Astrocyte of the spinal cord (primary cell): ENCODE measurements at regions not wholly inside any gene's neighbourhood (a gene's known extent, or its start where the extent isn't known, plus 50 kb on each side); places are given as distances from the start of the nearest gene placed in this dataset.

Source experiments
- DNase-seq: peaks from one replicate; pipeline ENCODE4 v3.0.0; 2011; ENCODE audit warnings: low read depth, low spot score
- H3K4me3 ChIP-seq: 2 replicates; pipeline ENCODE4 v1.5.1; 2011; ENCODE audit warnings: low read depth, mild to moderate bottlenecking, low read length, moderate library complexity
- in situ Hi-C: cut with HindIII; loops from 2 replicates; pipeline ENCODE4 v1.10.0; 2017; ENCODE audit warnings: low sequenced_read_pairs
- TF ChIP-seq, protein P1 (sequence below): IDR thresholded peaks from 2 replicates; pipeline ENCODE4 v1.5.1; 2012; ENCODE audit warnings: low read depth, mild to moderate bottlenecking, low read length, inconsistent platforms

- no peak overlapping the region for H3K4me3 ChIP-seq
- TF ChIP-seq, protein P1, sequence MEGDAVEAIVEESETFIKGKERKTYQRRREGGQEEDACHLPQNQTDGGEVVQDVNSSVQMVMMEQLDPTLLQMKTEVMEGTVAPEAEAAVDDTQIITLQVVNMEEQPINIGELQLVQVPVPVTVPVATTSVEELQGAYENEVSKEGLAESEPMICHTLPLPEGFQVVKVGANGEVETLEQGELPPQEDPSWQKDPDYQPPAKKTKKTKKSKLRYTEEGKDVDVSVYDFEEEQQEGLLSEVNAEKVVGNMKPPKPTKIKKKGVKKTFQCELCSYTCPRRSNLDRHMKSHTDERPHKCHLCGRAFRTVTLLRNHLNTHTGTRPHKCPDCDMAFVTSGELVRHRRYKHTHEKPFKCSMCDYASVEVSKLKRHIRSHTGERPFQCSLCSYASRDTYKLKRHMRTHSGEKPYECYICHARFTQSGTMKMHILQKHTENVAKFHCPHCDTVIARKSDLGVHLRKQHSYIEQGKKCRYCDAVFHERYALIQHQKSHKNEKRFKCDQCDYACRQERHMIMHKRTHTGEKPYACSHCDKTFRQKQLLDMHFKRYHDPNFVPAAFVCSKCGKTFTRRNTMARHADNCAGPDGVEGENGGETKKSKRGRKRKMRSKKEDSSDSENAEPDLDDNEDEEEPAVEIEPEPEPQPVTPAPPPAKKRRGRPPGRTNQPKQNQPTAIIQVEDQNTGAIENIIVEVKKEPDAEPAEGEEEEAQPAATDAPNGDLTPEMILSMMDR, result no peak
- no peak for DNase-seq
- in situ Hi-C loops, result no loop called here
Observed at GRCh38 chr3:84742915-84743425, 215.8 kb upstream of the CADM2 start.

- no peak overlapping the region for H3K4me3 ChIP-seq
- in situ Hi-C loops, result no loop called here
- DNase-seq, result no peak
- TF ChIP-seq, protein P1, result no peak
Observed at GRCh38 chr3:84744130-84744529, 214.7 kb upstream of the CADM2 start.

DNA sequence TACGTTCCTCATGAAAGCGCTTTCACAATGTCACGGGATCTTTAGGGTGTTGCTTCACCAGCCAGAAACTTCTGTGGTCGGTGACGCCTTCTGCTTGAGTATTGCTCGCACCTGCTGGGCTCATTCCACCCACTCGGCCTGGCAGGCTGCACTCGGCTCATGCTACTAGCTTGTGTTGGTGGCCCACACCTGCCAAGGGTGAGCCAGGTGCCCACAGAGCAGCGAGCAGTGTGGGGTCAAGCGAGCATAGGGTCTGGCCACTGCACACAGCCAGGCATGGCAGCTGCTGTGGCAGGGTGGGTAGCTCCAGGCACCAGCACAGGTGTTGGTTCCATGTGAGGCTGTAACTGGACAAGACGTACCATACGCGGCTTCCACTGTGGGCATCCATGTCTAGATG lies 202.9 kb upstream of the CADM2 start:
- no peak for DNase-seq
- TF ChIP-seq, protein P1, result no peak

GRCh38 chr3:84759361-84759760 lies 199.4 kb upstream of the CADM2 start:
- H3K4me3 ChIP-seq, result no peak overlapping the region
- DNase-seq, result no peak
- TF ChIP-seq, protein P1, result no peak
- in situ Hi-C loops, result no loop called here

More for the DNA sequence above, 202.9 kb upstream of the CADM2 start:
- H3K4me3 ChIP-seq, result no peak overlapping the region
- in situ Hi-C loops, result no loop called here

DNA sequence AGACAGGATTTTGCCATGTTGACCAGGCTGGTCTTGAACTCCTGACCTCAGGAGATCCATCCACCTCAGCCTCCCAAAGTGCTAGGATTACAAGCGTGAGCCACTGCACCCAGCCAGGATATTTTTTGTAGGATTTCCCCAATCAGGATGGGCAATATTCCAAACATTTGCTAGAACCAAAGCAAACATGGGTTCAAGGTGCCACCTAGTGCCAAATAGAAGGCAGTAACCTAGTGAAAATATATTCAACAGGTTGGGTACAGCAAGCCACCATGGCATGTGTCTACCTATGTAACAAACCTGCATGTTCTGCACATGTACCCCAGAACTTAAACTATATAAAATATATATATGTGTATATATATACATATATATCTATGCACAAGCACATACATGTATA lies 185.9 kb upstream of the CADM2 start:
- in situ Hi-C loops, result no loop called here
- TF ChIP-seq, protein P1, result no peak
- H3K4me3 ChIP-seq, result no peak overlapping the region
- DNase-seq, result no peak

- H3K4me3 ChIP-seq, result no peak overlapping the region
- TF ChIP-seq, protein P1, result no peak
- in situ Hi-C loops, result no loop called here
- no peak for DNase-seq
Observed at GRCh38 chr3:84783281-84783680, 175.5 kb upstream of the CADM2 start.

- TF ChIP-seq, protein P1, result no peak
- DNase-seq, result no peak
- H3K4me3 ChIP-seq, result no peak overlapping the region
- in situ Hi-C loops, result no loop called here
Observed at GRCh38 chr3:84789961-84790360, 168.8 kb upstream of the CADM2 start.
